Esophagus (tissue), 2 donors: ENCODE measurements at regions not wholly inside any gene's neighbourhood (a gene's known extent, or its start where the extent isn't known, plus 50 kb on each side); places are given as distances from the start of the nearest gene placed in this dataset.

Source experiments
- H3K27ac ChIP-seq, 2 donors: one replicate each; pipeline ENCODE4 v1.5.1; 2013; ENCODE audit warnings: low read depth in 2 of 2, mild to moderate bottlenecking in 2 of 2, inconsistent platforms in 1 of 2, low read length in 1 of 2, moderate library complexity in 1 of 2
- H3K27me3 ChIP-seq, 2 donors: one replicate each; pipeline ENCODE4 v1.6.1; 2013; ENCODE audit warnings: low read length in 2 of 2, control low read depth in 1 of 2, mild to moderate bottlenecking in 1 of 2; ENCODE audit not compliant: insufficient read depth in 2 of 2, control insufficient read depth in 1 of 2
- H3K36me3 ChIP-seq, 2 donors: one replicate each; pipeline ENCODE4 v1.6.1; 2013; ENCODE audit warnings: low read length in 1 of 2; ENCODE audit not compliant: control insufficient read depth in 2 of 2, insufficient read depth in 2 of 2
- H3K4me1 ChIP-seq, 2 donors: one replicate each; pipeline ENCODE4 v1.6.1; 2013; ENCODE audit warnings: low read length in 1 of 2; ENCODE audit not compliant: control insufficient read depth in 2 of 2, insufficient read depth in 2 of 2
- H3K4me3 ChIP-seq, 2 donors: one replicate each; pipeline ENCODE4 v1.5.1; 2013; ENCODE audit warnings: low read length in 2 of 2, mild to moderate bottlenecking in 2 of 2, low read depth in 1 of 2, moderate library complexity in 1 of 2
- H3K9me3 ChIP-seq, 2 donors: one replicate each; pipeline ENCODE4 v1.6.1; 2013; ENCODE audit warnings: mild to moderate bottlenecking in 2 of 2, low read depth in 1 of 2, low read length in 1 of 2, moderate library complexity in 1 of 2; ENCODE audit not compliant: control insufficient read depth in 2 of 2, insufficient read depth in 1 of 2
- WGBS, 2 donors: extraction: QIAGEN DNeasy Blood & Tissue Kit; methylation state at CpG; one replicate each; pipeline ENCODE4 v1.1.7; 2013; 5-methylcytosine and 5-hydroxymethylcytosine counted together
- donor health status: healthy with polysubstance abuse.
- donor health status: Bipolar disorder and iron deficiency.

DNA sequence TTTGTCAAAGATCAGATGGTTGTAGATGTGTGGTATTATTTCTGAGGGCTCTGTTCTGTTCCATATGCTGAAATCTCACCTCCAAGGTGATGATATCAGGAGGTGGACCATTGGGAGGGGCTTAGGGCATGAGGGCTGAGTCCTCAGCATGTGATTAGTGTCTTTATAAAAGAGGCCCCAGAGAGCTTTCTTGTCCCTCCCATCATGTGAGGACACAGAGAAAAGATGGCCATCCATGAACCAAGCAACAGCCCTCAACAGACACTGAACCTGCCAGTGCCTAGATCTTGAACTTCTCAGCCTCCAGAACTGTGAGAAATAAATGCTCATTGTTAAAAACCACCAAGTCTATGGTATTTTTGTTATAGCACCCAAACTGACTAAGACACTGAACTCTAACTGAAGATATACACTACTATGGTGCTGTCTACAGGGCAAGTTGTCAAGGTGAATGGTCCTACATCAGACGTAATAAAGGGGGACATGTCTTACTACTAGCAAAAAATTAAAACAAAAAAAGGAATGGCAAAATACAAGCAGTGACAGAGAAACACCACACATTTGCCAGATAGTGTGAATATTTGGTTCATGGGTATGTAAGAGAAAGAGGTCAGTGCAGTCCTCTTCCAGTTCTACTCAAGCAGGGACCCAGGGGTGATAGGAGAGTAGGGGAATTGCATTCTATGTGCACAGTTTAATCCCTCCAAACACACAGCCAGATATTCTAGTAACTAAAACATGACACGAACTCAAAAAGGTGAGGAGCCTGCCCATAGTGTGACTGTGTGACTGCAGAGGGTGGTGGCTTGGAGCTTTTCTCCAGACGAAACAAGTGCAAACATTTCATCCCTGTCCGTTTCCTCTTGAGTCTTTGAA, 164.4 kb upstream of the MYCN start:
- H3K36me3 ChIP-seq, result no peaks in the 10 kb centered on the region
- no peak overlapping the region for H3K27ac ChIP-seq
- WGBS, 2 donors, result 75 to 85% methylated on average over 4 of the region's 4 CpGs
- H3K27me3 ChIP-seq, result no peaks in the 10 kb centered on the region
- H3K9me3 ChIP-seq, result no peaks in the 10 kb centered on the region
- no peak overlapping the region for H3K4me3 ChIP-seq
- no peaks in the 10 kb centered on the region for H3K4me1 ChIP-seq

GRCh38 chr2:15776629-15776919, 163.8 kb upstream of the MYCN start:
- H3K4me3 ChIP-seq, result no peak overlapping the region
- H3K9me3 ChIP-seq, result no peaks in the 10 kb centered on the region
- no peaks in the 10 kb centered on the region for H3K27me3 ChIP-seq
- 74 to 80% methylated on average over 3 of the region's 3 CpGs for WGBS, 2 donors
- no peak overlapping the region for H3K27ac ChIP-seq
- no peaks in the 10 kb centered on the region for H3K36me3 ChIP-seq
- H3K4me1 ChIP-seq, result no peaks in the 10 kb centered on the region

GRCh38 chr2:15776992-15777702, 163.2 kb upstream of the MYCN start:
- no peaks in the 10 kb centered on the region for H3K36me3 ChIP-seq
- no peaks in the 10 kb centered on the region for H3K4me1 ChIP-seq
- no peak overlapping the region for H3K27ac ChIP-seq
- H3K4me3 ChIP-seq, result no peak overlapping the region
- 85 to 93% methylated on average over 5 of the region's 5 CpGs for WGBS, 2 donors
- no peaks in the 10 kb centered on the region for H3K27me3 ChIP-seq
- H3K9me3 ChIP-seq, result no peaks in the 10 kb centered on the region

DNA sequence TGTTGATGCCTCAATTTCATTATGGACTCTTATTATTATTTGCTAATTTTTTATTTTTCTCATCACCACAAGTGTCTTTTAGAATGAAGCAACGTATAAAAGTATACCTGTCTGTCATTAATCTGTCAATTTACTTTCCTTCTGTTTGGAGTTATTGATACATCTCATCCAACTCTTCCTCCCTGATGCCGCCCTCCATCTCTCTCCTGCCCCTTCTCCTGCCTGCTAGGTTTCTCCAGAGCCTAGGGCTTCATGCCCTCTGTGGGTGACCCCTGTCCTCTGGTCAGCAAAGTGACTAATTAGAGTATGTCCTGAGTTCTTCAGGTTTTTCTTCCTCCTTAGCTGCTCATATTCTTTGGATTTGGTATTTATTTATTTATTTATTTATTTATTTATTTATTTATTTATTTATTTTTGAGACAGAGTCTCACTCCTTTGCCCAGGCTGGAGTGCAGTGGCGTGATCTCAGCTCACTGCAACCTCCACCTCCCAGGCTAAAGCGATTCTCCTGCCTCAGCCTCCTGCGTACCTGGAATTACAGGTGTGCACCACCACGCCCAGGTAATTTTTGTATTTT, 162.5 kb upstream of the MYCN start:
- H3K9me3 ChIP-seq, result no peaks in the 10 kb centered on the region
- H3K4me3 ChIP-seq, result no peak overlapping the region
- H3K27me3 ChIP-seq, result no peaks in the 10 kb centered on the region
- H3K4me1 ChIP-seq, result no peaks in the 10 kb centered on the region
- no peaks in the 10 kb centered on the region for H3K36me3 ChIP-seq
- WGBS, 2 donors, result 90 to 91% methylated on average over 6 of the region's 6 CpGs
- no peak overlapping the region for H3K27ac ChIP-seq

DNA sequence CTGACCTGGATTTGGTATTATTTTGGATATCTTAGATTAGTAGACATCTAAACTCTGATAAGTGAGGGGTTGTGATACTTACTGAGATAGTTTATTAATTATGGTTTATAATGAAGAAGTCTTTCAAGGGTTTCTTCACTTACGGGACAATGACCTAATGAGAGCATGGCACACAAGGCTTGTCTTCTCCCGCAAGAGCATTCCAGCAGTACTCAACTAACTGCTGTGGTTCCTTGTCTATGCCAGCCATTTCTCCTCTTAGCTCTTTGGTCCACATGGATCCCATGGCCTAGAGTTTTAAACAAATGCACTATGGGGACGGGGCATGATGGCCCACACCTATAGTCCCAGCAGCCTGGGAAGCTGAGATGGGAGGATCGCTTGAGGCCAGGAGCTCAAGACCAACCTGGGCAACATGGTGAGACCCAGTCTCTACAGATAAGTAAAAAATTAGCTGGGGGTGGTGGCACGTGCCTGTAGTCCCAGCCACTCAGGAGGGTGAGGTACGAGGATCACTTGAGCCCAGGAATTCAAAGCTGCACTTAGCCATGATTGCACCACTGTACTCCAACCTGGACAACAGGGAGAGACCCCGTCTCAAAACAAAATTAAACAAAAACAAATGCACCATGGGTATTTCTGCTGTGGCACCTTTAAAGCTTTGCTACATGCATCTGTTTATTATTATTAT, 161.7 kb upstream of the MYCN start:
- Histone ChIP-seq H3K4me1 (no peaks in the 10 kb centered on the region), H3K36me3 (no peaks in the 10 kb centered on the region), H3K27ac (no peak overlapping the region), H3K4me3 (no peak overlapping the region), H3K9me3 (no peaks in the 10 kb centered on the region), H3K27me3 (no peaks in the 10 kb centered on the region)
- WGBS, 2 donors, result 78 to 79% methylated on average over 7 of the region's 7 CpGs

DNA sequence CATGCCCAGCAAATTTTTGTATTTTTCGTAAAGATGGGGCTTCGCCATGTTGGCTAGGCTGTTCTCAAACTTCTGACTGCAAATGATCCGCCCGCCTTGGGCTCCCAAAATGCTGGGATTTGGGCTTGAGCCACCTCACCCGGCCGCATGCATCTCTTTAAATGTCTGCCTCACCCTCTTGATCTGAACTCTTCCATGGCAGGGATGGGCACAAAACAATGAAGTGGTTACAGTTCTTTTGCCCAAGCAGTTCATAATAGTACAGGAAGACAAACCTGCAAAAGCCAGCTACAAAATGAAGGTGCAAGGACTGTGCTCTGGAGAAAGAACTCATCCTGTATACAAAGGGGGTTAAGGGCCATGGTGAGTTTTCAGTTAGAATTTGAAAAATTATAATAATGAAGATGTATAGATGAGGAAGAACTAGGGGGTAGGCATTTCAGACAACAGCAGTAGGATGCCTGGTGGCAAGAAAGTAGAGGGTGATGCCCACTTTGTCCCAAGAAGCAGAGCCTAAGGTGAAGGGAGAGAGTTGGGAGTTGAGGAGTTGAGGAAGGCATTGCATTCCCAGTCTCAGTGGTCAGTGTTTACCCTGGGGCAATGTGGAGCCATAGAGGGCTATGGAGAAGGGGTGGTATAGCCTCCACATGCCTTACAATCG, 160.8 kb upstream of the MYCN start:
- Histone ChIP-seq H3K27me3 (no peaks in the 10 kb centered on the region), H3K4me1 (no peaks in the 10 kb centered on the region), H3K27ac (no peak overlapping the region), H3K36me3 (no peaks in the 10 kb centered on the region), H3K4me3 (no peak overlapping the region), H3K9me3 (no peaks in the 10 kb centered on the region)
- 90 to 92% methylated on average over 7 of the region's 7 CpGs for whole genome bisulfite sequencing, 2 donors

DNA sequence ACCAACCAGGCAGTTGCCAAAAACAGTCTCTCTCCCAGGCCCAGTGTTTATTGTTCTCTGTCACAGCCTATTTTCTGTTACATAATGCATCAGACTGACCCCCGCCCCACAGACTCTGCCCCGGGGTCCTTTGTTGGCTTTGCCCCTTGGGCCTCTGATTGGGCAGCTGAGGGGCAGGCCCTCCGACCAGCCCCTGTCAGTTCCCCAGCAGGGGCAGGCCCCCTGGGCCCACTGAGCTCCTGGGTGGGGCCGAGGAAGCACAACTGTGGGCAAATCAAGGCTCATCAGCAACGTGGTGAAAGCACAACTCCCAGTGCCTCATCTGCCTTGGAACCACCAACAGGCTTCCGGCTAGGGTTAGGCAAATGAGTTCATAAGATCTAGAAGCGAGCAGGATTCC, 160.1 kb upstream of the MYCN start:
- Histone ChIP-seq H3K4me1 (no peaks in the 10 kb centered on the region), H3K36me3 (no peaks in the 10 kb centered on the region), H3K4me3 (no peak overlapping the region), H3K9me3 (no peaks in the 10 kb centered on the region), H3K27ac (no peak overlapping the region), H3K27me3 (no peaks in the 10 kb centered on the region)
- WGBS, 2 donors, result 63 to 69% methylated on average over 7 of the region's 7 CpGs

GRCh38 chr2:15780912-15781574, 159.3 kb upstream of the MYCN start:
- H3K27me3 ChIP-seq, result no peaks in the 10 kb centered on the region
- no peak overlapping the region for H3K27ac ChIP-seq
- H3K4me3 ChIP-seq, result no peak overlapping the region
- H3K36me3 ChIP-seq, result no peaks in the 10 kb centered on the region
- no peaks in the 10 kb centered on the region for H3K9me3 ChIP-seq
- no peaks in the 10 kb centered on the region for H3K4me1 ChIP-seq
- 72% methylated on average over 9 of the region's 9 CpGs for WGBS, 2 donors
